ENCODE measurements at regions not wholly inside any gene's neighbourhood (a gene's known extent, or its start where the extent isn't known, plus 50 kb on each side); places are given as distances from the start of the nearest gene placed in this dataset.

- TF ChIP-seq CTCF (IDR thresholded peaks at IDR 0.05; ENCODE audit: low read depth, low read length, missing input control) (no peak), FOXA1 (IDR thresholded peaks at IDR 0.05) (no peak), EGR1 (IDR thresholded peaks at IDR 0.05; ENCODE audit: low read depth in 2 of 2) (no peak), REST (IDR thresholded peaks at IDR 0.05) (no peak), MAX (IDR thresholded peaks at IDR 0.05) (no peak), YY1 (IDR thresholded peaks at IDR 0.05) (no peak), TAF1 (conservative IDR thresholded peaks at IDR 0.05) (no peak), SP1 (IDR thresholded peaks at IDR 0.05) (no peak), JUND (IDR thresholded peaks at IDR 0.05) (no peak), ATF3 (IDR thresholded peaks at IDR 0.05) (no peak), GABPA (IDR thresholded peaks at IDR 0.05 in 1 of 2, conservative IDR thresholded peaks at IDR 0.05 in 1 of 2) (no peak)
Observed at GRCh38 chr13:63377986-63378385, 1962.3 kb upstream of the PCDH20 start.

Data from liver (tissue), 3 donors.